K562 (cell line): ENCODE measurements at regions not wholly inside any gene's neighbourhood (a gene's known extent, or its start where the extent isn't known, plus 50 kb on each side); places are given as distances from the start of the nearest gene placed in this dataset.

ENCODE experiments used
- CHD7 ChIP-seq: fragments of 200-600 bp; sonication (generic); IDR thresholded peaks from one replicate; pipeline ENCODE4 v1.6.1; 2012; ENCODE audit warnings: mild to moderate bottlenecking, low read depth, low read length, inconsistent platforms
- HNRNPUL1 ChIP-seq: fragments of 200-400 bp; formaldehyde crosslinking; IDR thresholded peaks from 2 replicates; pipeline ENCODE4 v1.6.1; 2017; ENCODE audit warnings: low read length
- RBM15 ChIP-seq: fragments of 200-400 bp; formaldehyde crosslinking; IDR thresholded peaks from 2 replicates; pipeline ENCODE4 v1.6.1; 2018; ENCODE audit warnings: mild to moderate bottlenecking, low read length, moderate library complexity; ENCODE audit not compliant: insufficient read depth
- SMAD1 ChIP-seq: fragments of 150-350 bp; IDR thresholded peaks from 2 replicates; pipeline ENCODE4 v1.6.1; 2014; ENCODE audit warnings: low read length, low read depth; ENCODE audit not compliant: partially characterized antibody
- ZBTB40 ChIP-seq, 2 experiments: fragments of 450-650 bp in 1 of 2; sonication (generic) in 1 of 2; formaldehyde crosslinking in 1 of 2; IDR thresholded peaks; 2 replicates each; pipeline versions ENCODE4 v1.7.1 to v1.9.0; 2016 to 2022; ENCODE audit warnings: inconsistent platforms in 1 of 2, mild to moderate bottlenecking in 1 of 2, missing genetic modification reagents in 1 of 2
- ZNF589 ChIP-seq: fragments of 200-800 bp; sonication (Bioruptor generic); IDR thresholded peaks from 2 replicates; pipeline ENCODE4 v1.6.1; 2016; ENCODE audit warnings: low read depth, missing genetic modification characterization, missing compliant biosample characterization
- ZNF699 ChIP-seq: fragments of 250-450 bp; sonication (Bioruptor Pico); IDR thresholded peaks from 2 replicates; pipeline ENCODE4 v1.8.0; 2021; ENCODE audit warnings: mild to moderate bottlenecking, moderate library complexity; ENCODE audit not compliant: insufficient replicate concordance

GRCh38 chr15:80339601-80340000 lies 64.6 kb upstream of the ARNT2 start (continued):
- no peak for TF ChIP-seq ZBTB40 (IDR thresholded peaks at IDR 0.05)
- TF ChIP-seq ZBTB40 (CRISPR knock-in tag; IDR thresholded peaks at IDR 0.05) = no peak
- TF ChIP-seq ZNF699 (CRISPR knock-in tag) = no peak
- no peak for TF ChIP-seq HNRNPUL1
- TF ChIP-seq RBM15 = no peak
- no peak for TF ChIP-seq ZNF589
- no peak for TF ChIP-seq SMAD1
- TF ChIP-seq CHD7 = no peak
